ENCODE measurements at regions not wholly inside any gene's neighbourhood (a gene's known extent, or its start where the extent isn't known, plus 50 kb on each side); places are given as distances from the start of the nearest gene placed in this dataset.

- Mint-ChIP-seq H3K27me3 (peaks cover 2% of the 10 kb centered on the region), H3K4me3 (no peak overlapping the region), H3K9me3 (peaks cover 0 to 2% (median 0%) of the 10 kb centered on the region in 3 donors), H3K36me3 (peaks cover 3% of the 10 kb centered on the region), H3K4me1 (peaks cover 33 to 46% (median 35%) of the 10 kb centered on the region in 3 donors), H3K27ac (no peak overlapping the region)
Observed at GRCh38 chr15:69723404-69724096, 270.9 kb downstream of the RPLP1 start.

GRCh38 chr15:69724333-69724732 lies 271.7 kb downstream of the RPLP1 start:
- peaks cover 3% of the 10 kb centered on the region for H3K36me3 Mint-ChIP-seq
- H3K4me3 Mint-ChIP-seq = no peak overlapping the region
- H3K27ac Mint-ChIP-seq = no peak overlapping the region
- peaks cover 0 to 2% (median 0%) of the 10 kb centered on the region in 3 donors for H3K9me3 Mint-ChIP-seq
- peaks cover 2% of the 10 kb centered on the region for H3K27me3 Mint-ChIP-seq
- peaks cover 32 to 46% (median 37%) of the 10 kb centered on the region in 3 donors for H3K4me1 Mint-ChIP-seq

DNA sequence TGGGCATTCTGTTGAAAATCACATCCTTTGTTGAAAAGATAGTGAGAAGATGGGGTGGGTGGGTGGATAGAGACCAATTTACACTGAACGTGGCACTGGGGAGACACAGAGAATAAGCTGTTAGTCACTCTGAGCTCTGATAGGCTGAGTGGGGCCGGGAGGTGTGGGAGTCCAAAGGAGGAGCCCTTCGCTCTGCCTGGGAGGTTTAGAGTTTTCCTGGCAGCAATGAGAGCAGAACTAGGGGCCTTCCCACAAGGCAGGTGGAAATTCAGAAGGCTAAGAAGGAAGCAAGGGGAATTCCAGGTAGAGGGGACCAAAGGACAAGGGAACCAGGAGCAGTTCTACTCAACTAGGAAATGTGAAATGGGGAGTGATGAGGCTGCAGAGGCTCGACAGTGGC lies 272.7 kb downstream of the RPLP1 start:
- Mint-ChIP-seq H3K27ac (peak overlapping the region in 1 of 3 donors; percentile 29), H3K36me3 (peaks cover 3% of the 10 kb centered on the region), H3K4me3 (peak overlapping the region in 1 of 4 donors; percentile 1), H3K9me3 (peaks cover 0 to 2% (median 0%) of the 10 kb centered on the region in 3 donors), H3K27me3 (peaks cover 2% of the 10 kb centered on the region), H3K4me1 (peaks cover 27 to 39% (median 30%) of the 10 kb centered on the region in 3 donors)

DNA sequence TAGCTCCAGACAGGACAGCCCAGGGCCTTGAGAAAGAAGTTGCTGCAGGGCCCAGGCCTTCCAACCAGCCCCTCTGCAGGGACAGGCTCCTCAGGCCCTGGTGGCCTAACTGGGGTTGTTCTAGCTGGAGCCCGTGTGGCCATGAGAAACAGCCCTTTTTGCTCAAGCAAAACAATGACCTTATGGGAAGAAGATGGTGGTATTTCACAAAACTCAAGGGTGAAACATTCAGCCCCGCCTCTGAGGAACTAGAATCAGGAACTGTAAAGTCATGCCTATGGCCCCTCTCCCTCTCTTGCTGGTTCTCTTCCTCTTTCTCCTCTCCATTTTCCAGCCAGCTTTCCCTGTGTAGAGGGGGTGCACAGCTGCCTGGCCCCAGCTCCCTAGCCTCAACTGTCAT lies 273.3 kb downstream of the RPLP1 start:
- Mint-ChIP-seq H3K4me1 (peaks cover 26 to 35% (median 29%) of the 10 kb centered on the region in 3 donors), H3K4me3 (no peak overlapping the region), H3K27me3 (peaks cover 2% of the 10 kb centered on the region), H3K9me3 (peaks cover 0 to 2% (median 0%) of the 10 kb centered on the region in 3 donors), H3K27ac (peak overlapping the region in 1 of 3 donors; percentile 29), H3K36me3 (peaks cover 3% of the 10 kb centered on the region)

DNA sequence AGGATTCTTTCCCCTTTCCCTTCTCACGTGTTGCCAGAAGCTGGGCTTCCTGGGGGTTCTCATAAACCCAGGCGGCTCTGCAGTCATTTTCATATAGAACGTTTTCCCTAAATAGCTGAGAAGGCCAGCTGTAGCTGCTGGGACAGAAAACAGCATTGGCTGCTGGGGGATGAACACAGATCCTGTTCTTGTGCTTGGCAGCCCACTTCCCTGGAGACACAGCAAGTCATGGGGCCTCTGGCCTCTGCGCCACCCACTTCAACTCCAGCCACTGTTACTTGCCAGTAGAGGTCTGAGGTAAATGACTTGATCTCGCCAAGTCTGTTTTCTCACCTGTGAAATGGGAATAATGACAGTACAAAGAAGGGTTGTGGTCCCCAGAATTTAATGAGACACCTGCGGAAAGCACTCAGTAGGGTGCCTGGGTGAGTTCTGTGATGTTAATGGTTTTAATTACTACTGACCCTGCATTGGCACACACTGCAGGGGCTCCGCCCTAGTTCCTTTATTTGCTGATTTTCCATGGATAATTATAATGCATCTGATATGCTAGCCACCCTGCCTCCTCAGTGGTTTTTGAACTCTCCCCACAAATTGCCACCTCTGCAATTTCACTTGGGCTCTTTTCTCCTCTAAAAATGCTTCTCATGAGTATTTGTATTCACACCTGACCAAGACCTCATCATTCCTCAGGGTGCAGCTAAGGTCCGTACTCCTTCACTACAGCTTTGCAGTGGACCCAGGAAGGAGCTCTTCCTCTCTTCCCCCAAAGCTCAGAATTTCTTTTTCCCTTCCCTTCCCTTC lies 274.7 kb downstream of the RPLP1 start:
- H3K27me3 Mint-ChIP-seq = peaks cover 2% of the 10 kb centered on the region
- peaks cover 0 to 2% (median 0%) of the 10 kb centered on the region in 3 donors for H3K9me3 Mint-ChIP-seq
- peaks cover 19 to 24% (median 22%) of the 10 kb centered on the region in 3 donors for H3K4me1 Mint-ChIP-seq
- no peak overlapping the region for H3K27ac Mint-ChIP-seq
- no peak overlapping the region for H3K4me3 Mint-ChIP-seq
- peaks cover 5% of the 10 kb centered on the region for H3K36me3 Mint-ChIP-seq

- Mint-ChIP-seq H3K9me3 (peaks cover 0 to 2% (median 0%) of the 10 kb centered on the region in 3 donors), H3K36me3 (peaks cover 5% of the 10 kb centered on the region), H3K4me3 (no peak overlapping the region), H3K27me3 (peaks cover 2% of the 10 kb centered on the region), H3K4me1 (peaks cover 19 to 23% (median 21%) of the 10 kb centered on the region in 3 donors), H3K27ac (peak overlapping the region in 1 of 3 donors; percentile 31)
Observed at GRCh38 chr15:69729167-69729748, 276.6 kb downstream of the RPLP1 start.

DNA sequence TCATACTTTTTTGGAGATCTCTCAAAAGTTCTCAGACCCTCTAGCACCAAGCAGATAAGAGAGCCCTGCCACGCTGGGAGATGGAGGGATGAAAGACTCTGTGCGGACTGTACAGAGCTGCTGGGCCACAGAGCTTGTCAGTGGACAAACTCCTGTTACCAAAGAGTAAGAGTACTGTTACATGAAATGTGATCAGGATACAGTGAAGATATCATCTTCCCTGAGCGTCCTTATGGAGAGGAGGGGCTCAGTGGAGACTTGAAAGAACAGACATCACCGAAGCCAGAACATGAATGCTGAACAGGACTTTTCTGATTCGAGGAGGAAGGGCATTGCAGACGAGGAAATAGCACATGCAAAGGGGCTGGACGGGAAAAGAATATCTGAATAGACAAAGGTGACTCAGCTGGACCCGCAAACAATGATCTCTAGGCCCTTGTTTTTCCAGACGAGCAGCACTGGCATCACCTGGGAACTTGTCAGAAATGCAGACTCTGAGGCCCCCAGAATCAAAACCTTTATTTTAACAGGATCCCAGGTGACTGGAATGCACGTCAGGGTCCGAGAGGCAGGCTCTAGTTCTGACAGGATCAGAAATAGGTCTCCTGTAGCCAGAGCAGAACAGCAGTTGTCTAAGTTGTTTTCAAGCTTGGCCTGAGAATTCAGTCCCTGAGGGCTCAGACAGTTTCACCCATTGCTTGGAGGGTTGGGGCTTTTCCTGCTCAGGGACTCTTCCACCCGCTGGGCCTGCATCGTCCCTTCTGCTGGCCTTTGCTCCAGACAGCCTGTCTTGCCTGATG lies 277.9 kb downstream of the RPLP1 start:
- Mint-ChIP-seq H3K4me1 (peaks cover 17 to 19% (median 19%) of the 10 kb centered on the region in 3 donors), H3K27me3 (peaks cover 2% of the 10 kb centered on the region)

GRCh38 chr15:69731081-69731330 lies 278.4 kb downstream of the RPLP1 start:
- Mint-ChIP-seq H3K4me3 (no peak overlapping the region), H3K27me3 (peaks cover 2% of the 10 kb centered on the region)

More for the DNA sequence above, 277.9 kb downstream of the RPLP1 start:
- no peak overlapping the region for H3K4me3 Mint-ChIP-seq
- H3K36me3 Mint-ChIP-seq = peaks cover 2% of the 10 kb centered on the region
- H3K27ac Mint-ChIP-seq = no peak overlapping the region
- H3K9me3 Mint-ChIP-seq = peaks cover 0 to 2% (median 0%) of the 10 kb centered on the region in 3 donors

DNA sequence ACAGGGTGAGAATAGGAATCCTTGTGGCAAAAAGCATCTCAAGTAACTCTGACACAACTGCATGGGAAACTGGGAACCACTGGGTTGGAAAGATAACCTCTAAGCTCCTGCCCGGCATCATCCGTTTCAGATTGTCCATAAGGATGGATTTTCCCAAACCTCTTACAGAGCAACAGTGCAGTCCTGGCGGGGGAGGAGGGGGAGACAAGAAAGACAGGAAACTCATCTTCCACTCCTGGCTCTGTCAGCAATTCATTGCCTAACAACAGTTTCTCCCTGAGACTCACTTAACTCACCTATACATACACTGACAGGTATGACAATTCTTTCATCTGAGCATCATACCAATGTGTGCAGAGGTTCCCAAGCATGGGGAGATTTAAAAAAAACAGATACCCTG lies 279.0 kb downstream of the RPLP1 start:
- Mint-ChIP-seq H3K27me3 (peaks cover 2% of the 10 kb centered on the region), H3K36me3 (peaks cover 2% of the 10 kb centered on the region), H3K9me3 (no peaks in the 10 kb centered on the region), H3K27ac (no peak overlapping the region), H3K4me1 (peaks cover 10 to 11% (median 10%) of the 10 kb centered on the region in 3 donors), H3K4me3 (no peak overlapping the region)

More at GRCh38 chr15:69731081-69731330, 278.4 kb downstream of the RPLP1 start:
- peaks cover 0 to 2% (median 0%) of the 10 kb centered on the region in 3 donors for H3K9me3 Mint-ChIP-seq
- no peak overlapping the region for H3K27ac Mint-ChIP-seq
- H3K4me1 Mint-ChIP-seq = peaks cover 14 to 16% (median 16%) of the 10 kb centered on the region in 3 donors
- H3K36me3 Mint-ChIP-seq = peaks cover 2% of the 10 kb centered on the region

- H3K27ac Mint-ChIP-seq = no peak overlapping the region
- H3K4me3 Mint-ChIP-seq = no peak overlapping the region
- peaks cover 3% of the 10 kb centered on the region for H3K27me3 Mint-ChIP-seq
- H3K9me3 Mint-ChIP-seq = peaks cover 0 to 1% (median 0%) of the 10 kb centered on the region in 3 donors
- peaks cover 9 to 13% (median 10%) of the 10 kb centered on the region in 3 donors for H3K4me1 Mint-ChIP-seq
- peaks cover 2% of the 10 kb centered on the region for H3K36me3 Mint-ChIP-seq
Observed at GRCh38 chr15:69732133-69732532, 279.5 kb downstream of the RPLP1 start.

DNA sequence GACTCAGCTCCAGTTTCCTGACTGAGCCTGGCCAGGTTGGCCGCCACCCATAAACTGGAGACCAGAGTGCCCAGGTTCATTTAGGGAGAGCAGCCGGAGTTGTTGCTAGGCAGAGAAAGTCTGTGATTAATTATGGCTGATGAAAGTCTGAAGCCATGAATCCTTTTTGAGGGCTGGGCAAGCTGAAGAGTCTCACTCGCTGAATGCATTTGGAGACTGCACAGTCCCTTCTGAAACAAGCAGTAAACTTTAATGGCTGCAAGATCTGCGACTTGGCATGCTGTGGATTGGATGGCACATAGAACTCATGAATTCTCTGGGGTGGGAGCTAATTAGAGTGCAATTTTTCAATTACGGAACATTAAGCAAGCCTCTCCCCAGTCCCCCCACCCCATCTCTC lies 282.1 kb downstream of the RPLP1 start:
- Mint-ChIP-seq H3K27ac (no peak overlapping the region), H3K4me1 (peaks cover 0 to 7% (median 5%) of the 10 kb centered on the region in 3 donors), H3K36me3 (peaks cover 4% of the 10 kb centered on the region), H3K9me3 (peaks cover 0 to 2% (median 0%) of the 10 kb centered on the region in 3 donors), H3K27me3 (peaks cover 2% of the 10 kb centered on the region), H3K4me3 (no peak overlapping the region)

DNA sequence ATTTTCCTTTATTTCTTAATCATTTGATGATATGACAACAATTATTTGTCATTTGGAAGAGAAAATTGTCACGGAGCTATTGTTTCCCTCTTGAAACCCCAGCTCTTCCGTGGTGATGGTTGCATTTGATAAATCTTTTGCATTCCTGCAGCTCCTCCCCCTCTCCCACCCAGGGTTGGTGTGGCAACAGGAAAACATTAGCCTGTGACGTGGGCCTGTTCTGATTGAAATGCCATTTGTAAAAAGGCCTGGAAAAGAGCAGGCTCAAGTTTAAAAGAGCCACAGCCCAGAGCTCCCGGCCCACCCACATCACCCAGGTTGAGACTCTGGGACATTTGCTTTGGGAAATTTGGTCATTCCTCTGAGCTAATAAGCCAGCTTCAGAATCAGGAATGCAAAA lies 282.5 kb downstream of the RPLP1 start:
- Mint-ChIP-seq H3K27ac (no peak overlapping the region), H3K4me1 (peaks cover 0 to 7% (median 5%) of the 10 kb centered on the region in 3 donors), H3K9me3 (peaks cover 0 to 2% (median 0%) of the 10 kb centered on the region in 3 donors), H3K36me3 (peaks cover 4% of the 10 kb centered on the region), H3K4me3 (no peak overlapping the region), H3K27me3 (peaks cover 2% of the 10 kb centered on the region)

GRCh38 chr15:69736161-69736560 lies 283.5 kb downstream of the RPLP1 start:
- Mint-ChIP-seq H3K9me3 (peaks cover 2 to 4% (median 3%) of the 10 kb centered on the region in 3 donors), H3K27ac (no peak overlapping the region), H3K27me3 (peaks cover 2% of the 10 kb centered on the region), H3K4me3 (no peak overlapping the region), H3K36me3 (peaks cover 6% of the 10 kb centered on the region), H3K4me1 (peaks cover 0 to 7% (median 1%) of the 10 kb centered on the region in 3 donors)

- peaks cover 4% of the 10 kb centered on the region for H3K36me3 Mint-ChIP-seq
- H3K27ac Mint-ChIP-seq = no peak overlapping the region
- peaks cover 0 to 7% (median 0%) of the 10 kb centered on the region in 3 donors for H3K4me1 Mint-ChIP-seq
- H3K4me3 Mint-ChIP-seq = no peak overlapping the region
- peaks cover 2 to 4% (median 3%) of the 10 kb centered on the region in 3 donors for H3K9me3 Mint-ChIP-seq
- H3K27me3 Mint-ChIP-seq = peaks cover 2% of the 10 kb centered on the region
Observed at GRCh38 chr15:69737916-69738315, 285.3 kb downstream of the RPLP1 start.

All from IgD-negative memory B cell (primary cell).